H9 (cell line): ENCODE measurements at regions not wholly inside any gene's neighbourhood (a gene's known extent, or its start where the extent isn't known, plus 50 kb on each side); places are given as distances from the start of the nearest gene placed in this dataset.

Experiments used
- DNase-seq: peaks from one replicate; pipeline ENCODE4 v3.0.0-alpha.2; 2017
- H2AFZ ChIP-seq: one replicate; pipeline ENCODE4 v1.6.1; 2013; ENCODE audit warnings: mild to moderate bottlenecking, low read length, control low read depth, moderate library complexity
- H2AK5ac ChIP-seq: 2 replicates; pipeline ENCODE4 v1.6.1; 2013; ENCODE audit warnings: low read length, control low read depth, mixed read lengths; ENCODE audit not compliant: insufficient read length
- H2BK120ac ChIP-seq: one replicate; pipeline ENCODE4 v1.6.1; 2013; ENCODE audit warnings: low read depth, mild to moderate bottlenecking, low read length, control low read depth, inconsistent platforms; ENCODE audit not compliant: poor library complexity, severe bottlenecking
- H2BK12ac ChIP-seq: 2 replicates; pipeline ENCODE4 v1.6.1; 2013; ENCODE audit warnings: low read length, control low read depth, mixed read lengths, low read depth; ENCODE audit not compliant: insufficient read length
- H2BK15ac ChIP-seq: 2 replicates; pipeline ENCODE4 v1.6.1; 2013; ENCODE audit warnings: low read depth, low read length, control low read depth
- H2BK20ac ChIP-seq: one replicate; pipeline ENCODE4 v1.6.1; 2013; ENCODE audit warnings: low read depth, mild to moderate bottlenecking, low read length, control low read depth, inconsistent platforms; ENCODE audit not compliant: poor library complexity, severe bottlenecking
- H2BK5ac ChIP-seq: 2 replicates; pipeline ENCODE4 v1.6.1; 2013; ENCODE audit warnings: low read length, control low read depth, mixed read lengths; ENCODE audit not compliant: insufficient read length
- H3K14ac ChIP-seq: 2 replicates; pipeline ENCODE4 v1.6.1; 2013; ENCODE audit warnings: low read length, control low read depth; ENCODE audit not compliant: insufficient read depth
- H3K18ac ChIP-seq: 2 replicates; pipeline ENCODE4 v1.6.1; 2013; ENCODE audit warnings: low read depth, mild to moderate bottlenecking, mixed read lengths, low read length, control low read depth; ENCODE audit not compliant: insufficient read length
- H3K23ac ChIP-seq: 2 replicates; pipeline ENCODE4 v1.6.1; 2013; ENCODE audit warnings: low read length, control low read depth, mixed read lengths, low read depth; ENCODE audit not compliant: insufficient read length
- H3K23me2 ChIP-seq: 2 replicates; pipeline ENCODE4 v1.6.1; 2013; ENCODE audit warnings: low read depth, mild to moderate bottlenecking, mixed read lengths, low read length, control low read depth; ENCODE audit not compliant: insufficient read length, poor library complexity, severe bottlenecking
- H3K27ac ChIP-seq: 2 replicates; pipeline ENCODE4 v1.5.1; 2013; ENCODE audit warnings: low read length, control low read depth, mixed read lengths, low read depth; ENCODE audit not compliant: insufficient read length
- H3K27me3 ChIP-seq: 2 replicates; pipeline ENCODE4 v1.6.1; 2013; ENCODE audit warnings: low read length, control low read depth, inconsistent platforms; ENCODE audit not compliant: insufficient read depth
- H3K4ac ChIP-seq: 2 replicates; pipeline ENCODE4 v1.6.1; 2013; ENCODE audit warnings: low read depth, mild to moderate bottlenecking, control low read depth, inconsistent platforms, low read length, moderate library complexity
- H3K4me1 ChIP-seq: 2 replicates; pipeline ENCODE4 v1.6.1; 2013; ENCODE audit warnings: low read length, control low read depth, inconsistent platforms; ENCODE audit not compliant: insufficient read depth
- H3K4me2 ChIP-seq: 2 replicates; pipeline ENCODE4 v1.6.1; 2013; ENCODE audit warnings: low read length, control low read depth, mixed read lengths; ENCODE audit not compliant: insufficient read length, insufficient read depth
- H3K56ac ChIP-seq: 2 replicates; pipeline ENCODE4 v1.6.1; 2013; ENCODE audit warnings: low read depth, mild to moderate bottlenecking, mixed read lengths, low read length, control low read depth; ENCODE audit not compliant: insufficient read length
- H3K79me1 ChIP-seq: 2 replicates; pipeline ENCODE4 v1.6.1; 2013; ENCODE audit warnings: low read depth, mild to moderate bottlenecking, moderate library complexity, low read length, control low read depth, inconsistent platforms; ENCODE audit not compliant: insufficient read depth, poor library complexity, severe bottlenecking
- H3K79me2 ChIP-seq: 2 replicates; pipeline ENCODE4 v1.6.1; 2013; ENCODE audit warnings: low read length, control low read depth, inconsistent platforms; ENCODE audit not compliant: insufficient read depth
- H3K9ac ChIP-seq: 2 replicates; pipeline ENCODE4 v1.6.1; 2013; ENCODE audit warnings: low read length, control low read depth, mixed read lengths; ENCODE audit not compliant: insufficient read length; ENCODE audit errors: extremely low read depth
- H3K9me3 ChIP-seq: one replicate; pipeline ENCODE4 v1.6.1; 2013; ENCODE audit warnings: low read depth, low read length, inconsistent platforms; ENCODE audit not compliant: control insufficient read depth
- H3T11ph ChIP-seq: one replicate; pipeline ENCODE4 v1.6.1; 2013; ENCODE audit warnings: mild to moderate bottlenecking, low read length, control low read depth, inconsistent platforms
- H4K20me1 ChIP-seq: one replicate; pipeline ENCODE4 v1.6.1; 2013; ENCODE audit not compliant: control insufficient read depth, insufficient read length, insufficient read depth
- H4K5ac ChIP-seq: 2 replicates; pipeline ENCODE4 v1.6.1; 2013; ENCODE audit warnings: low read depth, mild to moderate bottlenecking, mixed read lengths, low read length, control low read depth; ENCODE audit not compliant: insufficient read length
- H4K8ac ChIP-seq: replicated peaks from 2 replicates; pipeline ENCODE4 v1.6.1; 2013; ENCODE audit warnings: low read length, control low read depth, mixed read lengths, low read depth; ENCODE audit not compliant: insufficient read length
- H4K91ac ChIP-seq: 2 replicates; pipeline ENCODE4 v1.6.1; 2013; ENCODE audit warnings: low read depth, mild to moderate bottlenecking, moderate library complexity, mixed read lengths, low read length, control low read depth; ENCODE audit not compliant: insufficient read length
- H3K27ac Mint-ChIP-seq, 3 experiments: 2 replicates in 2 of 3; 3 replicates in 1 of 3; pipeline ENCODE4 v1.8.0; 2020 to 2021; ENCODE audit warnings: mixed read lengths in 3 of 3, mild to moderate bottlenecking in 1 of 3, moderate library complexity in 1 of 3
- H3K27me3 Mint-ChIP-seq: 2 replicates; pipeline ENCODE4 v1.8.0; 2021; ENCODE audit warnings: low read depth, mild to moderate bottlenecking, moderate library complexity, mixed read lengths
- H3K36me3 Mint-ChIP-seq, 3 experiments: 2 replicates in 2 of 3; 3 replicates in 1 of 3; pipeline ENCODE4 v1.8.0; 2020 to 2021; ENCODE audit warnings: low read depth in 3 of 3, mixed read lengths in 3 of 3; ENCODE audit not compliant: insufficient read depth in 1 of 3
- H3K4me1 Mint-ChIP-seq, 2 experiments: 2 replicates each; pipeline ENCODE4 v1.8.0; 2020; ENCODE audit warnings: mixed read lengths in 2 of 2
- H3K4me3 Mint-ChIP-seq, 2 experiments: 2 replicates in 1 of 2; 3 replicates in 1 of 2; pipeline ENCODE4 v1.8.0; 2020 to 2021; ENCODE audit warnings: mild to moderate bottlenecking in 2 of 2, mixed read lengths in 2 of 2, moderate library complexity in 1 of 2
- H3K9me3 Mint-ChIP-seq, 2 experiments: 2 replicates in 1 of 2; 3 replicates in 1 of 2; pipeline ENCODE4 v1.8.0; 2020; ENCODE audit warnings: mild to moderate bottlenecking in 2 of 2, mixed read lengths in 2 of 2, moderate library complexity in 1 of 2
- WGBS: extraction: QIAGEN DNeasy Blood & Tissue Kit; methylation state at CpG from one replicate; pipeline ENCODE4 v1.1.7; 2013; ENCODE audit warnings: missing lambda C conversion rate, low lambda C conversion rate, mixed read lengths; ENCODE audit not compliant: insufficient read length; ENCODE audit errors: extremely low coverage; 5-methylcytosine and 5-hydroxymethylcytosine counted together
- TF ChIP-seq, protein P1 (sequence below): fragments of 200-600 bp; sonication (generic); conservative IDR thresholded peaks from 3 replicates; pipeline ENCODE4 v1.8.0; 2021; ENCODE audit warnings: antibody characterized with exemption, mild to moderate bottlenecking

DNA sequence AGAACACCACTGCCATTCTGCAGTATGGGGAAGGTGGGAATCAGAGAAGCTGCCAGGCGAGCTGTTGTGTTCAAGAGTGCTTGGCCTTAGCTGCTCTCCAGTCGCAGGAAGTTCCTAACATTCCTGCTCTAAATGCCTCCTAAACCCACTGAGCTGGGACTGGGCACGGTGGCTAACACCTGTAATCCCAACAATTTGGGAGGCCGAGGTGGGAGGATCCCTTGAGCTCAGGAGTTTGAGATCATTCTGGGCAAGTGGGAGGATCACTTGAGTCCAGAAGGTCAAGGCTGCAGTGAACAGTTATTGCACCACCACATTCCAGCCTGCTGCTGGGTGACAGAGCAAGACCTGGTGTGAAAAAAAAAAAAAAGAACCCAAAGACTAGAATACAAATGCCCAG lies 690.3 kb upstream of the FAM241A start:
- WGBS = no CpG with 5 or more reads among the region's 4 CpGs
- Histone ChIP-seq H3K56ac (no peak overlapping the region), H3T11ph (no peak overlapping the region), H2AK5ac (no peak overlapping the region), H3K18ac (no peak overlapping the region), H3K4ac (no peak overlapping the region), H3K4me1 (no peaks in the 10 kb centered on the region), H2BK120ac (no peak overlapping the region), H3K79me1 (no peaks in the 10 kb centered on the region), H3K14ac (no peak overlapping the region), H2AFZ (no peak overlapping the region), H3K9me3 (no peaks in the 10 kb centered on the region), H3K4me2 (no peak overlapping the region), H3K9ac (no peak overlapping the region), H3K23me2 (no peaks in the 10 kb centered on the region), H3K27me3 (no peaks in the 10 kb centered on the region), H3K23ac (no peak overlapping the region), H3K27ac (no peak overlapping the region), H4K91ac (no peak overlapping the region), H2BK5ac (no peak overlapping the region), H4K8ac (no peak overlapping the region), H2BK15ac (no peak overlapping the region), H2BK20ac (no peak overlapping the region), H3K79me2 (no peaks in the 10 kb centered on the region), H4K20me1 (no peaks in the 10 kb centered on the region), H2BK12ac (no peak overlapping the region), H4K5ac (peak overlapping the region; percentile 69)
- Mint-ChIP-seq H3K9me3 (no peaks in the 10 kb centered on the region), H3K27ac (no peak overlapping the region), H3K36me3 (no peaks in the 10 kb centered on the region; a peak in 1 of 7 replicates), H3K4me1 (no peaks in the 10 kb centered on the region), H3K4me3 (no peak overlapping the region), H3K27me3 (no peaks in the 10 kb centered on the region)
- peak; percentile 61 for DNase-seq
- TF ChIP-seq, protein P1, sequence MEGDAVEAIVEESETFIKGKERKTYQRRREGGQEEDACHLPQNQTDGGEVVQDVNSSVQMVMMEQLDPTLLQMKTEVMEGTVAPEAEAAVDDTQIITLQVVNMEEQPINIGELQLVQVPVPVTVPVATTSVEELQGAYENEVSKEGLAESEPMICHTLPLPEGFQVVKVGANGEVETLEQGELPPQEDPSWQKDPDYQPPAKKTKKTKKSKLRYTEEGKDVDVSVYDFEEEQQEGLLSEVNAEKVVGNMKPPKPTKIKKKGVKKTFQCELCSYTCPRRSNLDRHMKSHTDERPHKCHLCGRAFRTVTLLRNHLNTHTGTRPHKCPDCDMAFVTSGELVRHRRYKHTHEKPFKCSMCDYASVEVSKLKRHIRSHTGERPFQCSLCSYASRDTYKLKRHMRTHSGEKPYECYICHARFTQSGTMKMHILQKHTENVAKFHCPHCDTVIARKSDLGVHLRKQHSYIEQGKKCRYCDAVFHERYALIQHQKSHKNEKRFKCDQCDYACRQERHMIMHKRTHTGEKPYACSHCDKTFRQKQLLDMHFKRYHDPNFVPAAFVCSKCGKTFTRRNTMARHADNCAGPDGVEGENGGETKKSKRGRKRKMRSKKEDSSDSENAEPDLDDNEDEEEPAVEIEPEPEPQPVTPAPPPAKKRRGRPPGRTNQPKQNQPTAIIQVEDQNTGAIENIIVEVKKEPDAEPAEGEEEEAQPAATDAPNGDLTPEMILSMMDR = no peak
